Endothelial cell of umbilical vein (primary cell): ENCODE measurements at regions not wholly inside any gene's neighbourhood (a gene's known extent, or its start where the extent isn't known, plus 50 kb on each side); places are given as distances from the start of the nearest gene placed in this dataset.
A peak's percentile ranks its signal among the peaks of the same experiment; 100 is the strongest.

Source experiments
- BruUV-seq: library from RNA; stranded (reverse); fragments of 400-500 nt; replicated peaks from 2 replicates; lab custom pipeline; 2021; lab: Mats Ljungman, UMichigan
- CTCF ChIA-PET: fragments of 300-600, 350-600 bp; sonication (Branson Sonifier 250); formaldehyde crosslinking; loops from one replicate; lab custom pipeline; 2021; ENCODE audit warnings: antibody characterized with exemption, inconsistent platforms; lab: Charles Lee
- POLR2A ChIA-PET: fragments of 300-600, 350-600 bp; sonication (Branson Sonifier 250); formaldehyde crosslinking; loops from one replicate; lab custom pipeline; 2021; ENCODE audit warnings: antibody characterized with exemption, inconsistent platforms; lab: Charles Lee
- DNase-seq: peaks from one replicate; pipeline ENCODE4 v3.0.0-alpha.2; 2011; ENCODE audit warnings: low read depth, low spot score
- FAIRE-seq: peaks from 2 replicates; lab custom pipeline; 2011; peaks lifted over from hg19 to GRCh38; lab: Jason Lieb, UNC
- H2AFZ ChIP-seq: 2 replicates; pipeline ENCODE4 v1.6.0; 2012; ENCODE audit warnings: low read depth, low read length, control low read depth, inconsistent platforms
- H3K27ac ChIP-seq: 2 replicates; pipeline ENCODE4 v1.5.1; 2011; ENCODE audit warnings: low read depth, mild to moderate bottlenecking, control low read depth, low read length, moderate library complexity; ENCODE audit not compliant: insufficient read depth
- H3K27me3 ChIP-seq, 2 experiments: 2 replicates each; pipeline versions ENCODE4 v1.6.0 to v1.6.1; 2011; ENCODE audit warnings: low read length in 2 of 2, mixed read lengths in 1 of 2; ENCODE audit not compliant: control insufficient read depth in 2 of 2, insufficient read depth in 2 of 2
- H3K36me3 ChIP-seq, 2 experiments: 2 replicates in 1 of 2; 3 replicates in 1 of 2; pipeline ENCODE4 v1.5.1; 2011; ENCODE audit warnings: low read length in 2 of 2, mild to moderate bottlenecking in 1 of 2, moderate library complexity in 1 of 2; ENCODE audit not compliant: control insufficient read depth in 2 of 2, insufficient read depth in 2 of 2; ENCODE audit errors: extremely low read depth in 1 of 2
- H3K4me1 ChIP-seq: 3 replicates; pipeline ENCODE4 v1.5.1; 2011; ENCODE audit warnings: mild to moderate bottlenecking, low read length; ENCODE audit not compliant: control insufficient read depth, insufficient read depth; ENCODE audit errors: extremely low read depth
- H3K4me2 ChIP-seq: 2 replicates; pipeline ENCODE4 v1.6.1; 2011; ENCODE audit warnings: low read length, control low read depth, mixed read lengths; ENCODE audit not compliant: insufficient read depth
- H3K4me3 ChIP-seq, 3 experiments: fragments of 200-600 bp in 1 of 3; sonication (generic), shearing (Covaris generic) in 1 of 3; replicated peaks in 1 of 3; 2 replicates each; pipeline ENCODE4 v1.5.1; 2011 to 2016; ENCODE audit warnings: control low read depth in 3 of 3, low read length in 3 of 3, mild to moderate bottlenecking in 2 of 3, inconsistent platforms in 1 of 3, low read depth in 1 of 3, moderate library complexity in 1 of 3; ENCODE audit not compliant: insufficient read depth in 1 of 3
- H3K79me2 ChIP-seq: 2 replicates; pipeline ENCODE4 v1.6.0; 2012; ENCODE audit warnings: low read length, inconsistent platforms; ENCODE audit not compliant: control insufficient read depth, insufficient read depth
- H3K9ac ChIP-seq: replicated peaks from 2 replicates; pipeline ENCODE3; 2011; ENCODE audit warnings: low read length, control low read depth; ENCODE audit not compliant: insufficient read depth; ENCODE audit errors: extremely low read depth
- H3K9me1 ChIP-seq: replicated peaks from 3 replicates; pipeline ENCODE4 v1.6.0; 2011; ENCODE audit warnings: mild to moderate bottlenecking, low read length; ENCODE audit not compliant: control insufficient read depth, insufficient read depth; ENCODE audit errors: extremely low read depth
- H3K9me3 ChIP-seq: replicated peaks from 2 replicates; pipeline ENCODE4 v1.5.1; 2012; ENCODE audit warnings: low read length, inconsistent platforms; ENCODE audit not compliant: control insufficient read depth, insufficient read depth
- H4K20me1 ChIP-seq: replicated peaks from 2 replicates; pipeline ENCODE3; 2011; ENCODE audit warnings: mild to moderate bottlenecking, low read length; ENCODE audit not compliant: control insufficient read depth, insufficient read depth; ENCODE audit errors: extremely low read depth
- CTCF ChIP-seq, 2 donors: IDR thresholded peaks; 1 replicate in 1 of 2; 2 replicates in 1 of 2; pipeline ENCODE4 v1.5.1; 2011; ENCODE audit warnings: low read length in 2 of 2, mild to moderate bottlenecking in 2 of 2, moderate library complexity in 2 of 2, control low read depth in 1 of 2, inconsistent platforms in 1 of 2, low read depth in 1 of 2; ENCODE audit not compliant: insufficient read depth in 1 of 2; ENCODE audit errors: extremely low read depth in 1 of 2
- EZH2 ChIP-seq: IDR thresholded peaks from 2 replicates; pipeline ENCODE4 v1.6.1; 2012; ENCODE audit warnings: borderline replicate concordance, low read depth, mild to moderate bottlenecking, moderate library complexity, low read length, inconsistent platforms; ENCODE audit not compliant: severe bottlenecking
- FOS ChIP-seq: IDR thresholded peaks from 2 replicates; pipeline ENCODE4 v1.6.1; 2011; ENCODE audit warnings: mild to moderate bottlenecking, low read length, moderate library complexity, borderline replicate concordance; ENCODE audit not compliant: insufficient read depth
- GATA2 ChIP-seq: IDR thresholded peaks from 2 replicates; pipeline ENCODE4 v1.7.0; 2011; ENCODE audit warnings: low read depth, mild to moderate bottlenecking, moderate library complexity, mixed read lengths, low read length; ENCODE audit not compliant: insufficient read length, insufficient read depth
- JUN ChIP-seq: IDR thresholded peaks from 2 replicates; pipeline ENCODE4 v1.6.1; 2011; ENCODE audit warnings: borderline replicate concordance, low read depth; ENCODE audit not compliant: insufficient read length, insufficient read depth
- MAX ChIP-seq: IDR thresholded peaks from 2 replicates; pipeline ENCODE4 v1.6.1; 2011; ENCODE audit not compliant: insufficient read depth, insufficient read length
- MYC ChIP-seq: IDR thresholded peaks from one replicate; pipeline ENCODE4 v1.6.1; 2011; ENCODE audit warnings: mild to moderate bottlenecking, low read depth, low read length
- POLR2A ChIP-seq: IDR thresholded peaks from 2 replicates; pipeline ENCODE4 v1.6.1; 2012; ENCODE audit warnings: low read depth, mild to moderate bottlenecking, control low read depth, low read length
- POLR2AphosphoS5 ChIP-seq: IDR thresholded peaks from 2 replicates; pipeline ENCODE4 v1.6.1; 2012; ENCODE audit warnings: low read depth, mild to moderate bottlenecking, control low read depth, low read length, moderate library complexity; ENCODE audit not compliant: insufficient read depth
- dilution Hi-C: fragments of 300-500 bp; cut with MboI; formaldehyde crosslinking; loops from one replicate; pipeline ENCODE4 v1.15.0; 2019; ENCODE audit warnings: low sequenced_read_pairs; ENCODE audit not compliant: extremely low pct_ligation_motif_present
- intact Hi-C: fragments of 100-400 bp; cut with micrococcal nuclease; formaldehyde crosslinking; loops from one replicate; pipeline ENCODE4 v1.10.0; 2022

GRCh38 chr1:175824079-175824478 lies 80.7 kb upstream of the TNR start:
- no peaks in the 10 kb centered on the region for H3K79me2 ChIP-seq
- no peak overlapping the region for H2AFZ ChIP-seq
- BruUV-seq: no TSS peak
- no peak overlapping the region for H3K4me3 ChIP-seq
- no peak overlapping the region for H3K27ac ChIP-seq
- peak; percentile 41 for DNase-seq
- H3K9me3 ChIP-seq: no peaks in the 10 kb centered on the region
- no peak overlapping the region for H3K4me2 ChIP-seq
- no peaks in the 10 kb centered on the region for H3K9me1 ChIP-seq
- peak; percentile 44 for FAIRE-seq
- no peaks in the 10 kb centered on the region for H3K36me3 ChIP-seq
- no peak for TF ChIP-seq POLR2A
- peak; percentile 50 to 54 for TF ChIP-seq CTCF (IDR thresholded peaks at IDR 0.05; ENCODE audit: extremely low read depth in 1 of 2, insufficient read depth in 1 of 2, low read depth in 1 of 2, low read length in 2 of 2)
- intact Hi-C loops (loop anchor here (1.0 kb wide), 3 partner anchors 343 to 678 kb away; no protein-coding TSS in a partner anchor), dilution Hi-C loops (no loop called here)
- H4K20me1 ChIP-seq: no peaks in the 10 kb centered on the region
- H3K9ac ChIP-seq: no peak overlapping the region
- ChIA-PET CTCF (interaction anchor here (0.5 to 3.6 kb wide), 15 partner anchors 18 to 1147 kb away, joined by 3 to 30 read pairs (median 4); no protein-coding TSS in a partner anchor), POLR2A (no interaction called here)
- no peaks in the 10 kb centered on the region for H3K4me1 ChIP-seq
- no peaks in the 10 kb centered on the region for H3K27me3 ChIP-seq

GRCh38 chr1:175823406-175823805 lies 80.0 kb upstream of the TNR start:
- intact Hi-C loops: no loop called here
- DNase-seq: no peak
- Histone ChIP-seq H3K36me3 (no peaks in the 10 kb centered on the region), H3K9me3 (no peaks in the 10 kb centered on the region), H3K4me1 (no peaks in the 10 kb centered on the region), H3K27ac (no peak overlapping the region), H3K79me2 (no peaks in the 10 kb centered on the region), H4K20me1 (no peaks in the 10 kb centered on the region), H3K4me3 (no peak overlapping the region), H3K9me1 (no peaks in the 10 kb centered on the region), H3K27me3 (no peaks in the 10 kb centered on the region), H2AFZ (no peak overlapping the region), H3K4me2 (no peak overlapping the region), H3K9ac (no peak overlapping the region)
- no TSS peak for BruUV-seq
- dilution Hi-C loops: no loop called here
- no peak for TF ChIP-seq EZH2
- no peak for TF ChIP-seq MYC
- no peak for TF ChIP-seq POLR2A
- TF ChIP-seq POLR2AphosphoS5: no peak
- no peak for TF ChIP-seq GATA2
- TF ChIP-seq CTCF (IDR thresholded peaks at IDR 0.05; ENCODE audit: extremely low read depth in 1 of 2, insufficient read depth in 1 of 2, low read depth in 1 of 2, low read length in 2 of 2): no peak
- no peak for TF ChIP-seq JUN
- TF ChIP-seq FOS: no peak
- TF ChIP-seq MAX: no peak
- FAIRE-seq: no peak
- ChIA-PET CTCF (interaction anchor here (0.5 to 3.6 kb wide), 11 partner anchors 16 to 450 kb away, joined by 3 to 30 read pairs (median 4); no protein-coding TSS in a partner anchor), POLR2A (no interaction called here)
